ENCODE measurements at regions not wholly inside any gene's neighbourhood (a gene's known extent, or its start where the extent isn't known, plus 50 kb on each side); places are given as distances from the start of the nearest gene placed in this dataset.

- H3K36me3 ChIP-seq (ENCODE audit: low read depth, missing control alignments): no peaks in the 10 kb centered on the region
- intact Hi-C loops (cut with DNase I; ENCODE audit: low total_unique reads): no loop called here
- no peak overlapping the region for H3K4me3 ChIP-seq
- H3K27me3 ChIP-seq: no peaks in the 10 kb centered on the region
- no peaks in the 10 kb centered on the region for H3K9me3 ChIP-seq
- no peak for TF ChIP-seq POLR2A (IDR thresholded peaks at IDR 0.05)
- no peak for TF ChIP-seq CTCF (IDR thresholded peaks at IDR 0.05)
- no peaks in the 10 kb centered on the region for H3K4me1 ChIP-seq
- no peak for DNase-seq
- H3K27ac ChIP-seq: no peak overlapping the region
- 84 to 94% methylated on average over 2 of the region's 2 CpGs for WGBS, 2 donors
These were observed 175.1 kb downstream of the VEGFA start for GRCh38 chr6:43944908-43945767.

DNA sequence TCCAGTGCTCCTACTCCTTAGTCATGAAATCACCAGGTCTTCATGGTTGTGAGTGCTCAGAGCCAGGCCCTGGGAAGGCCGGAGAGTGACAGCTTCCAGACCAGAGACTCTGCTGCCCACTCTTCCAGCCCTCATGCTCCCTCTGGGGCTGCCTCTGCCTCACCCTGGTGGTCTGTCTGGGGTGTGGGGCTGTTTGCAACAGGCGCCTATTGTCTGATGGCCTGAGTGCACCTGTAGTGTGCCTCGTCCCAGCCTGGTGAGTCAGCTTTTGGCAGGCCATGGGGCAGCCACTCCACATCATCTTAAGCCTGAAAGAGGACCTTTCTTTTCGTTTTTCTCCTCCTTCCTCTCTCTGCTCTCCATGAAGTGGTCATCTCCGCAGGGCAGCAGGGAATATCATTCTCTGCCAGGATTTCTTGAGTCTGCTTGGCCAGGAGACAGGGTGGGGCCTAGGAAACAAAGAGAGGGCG is 173.8 kb downstream of the VEGFA start:
- Histone ChIP-seq H3K36me3 (ENCODE audit: low read depth, missing control alignments) (no peaks in the 10 kb centered on the region), H3K4me1 (no peaks in the 10 kb centered on the region), H3K4me3 (no peak overlapping the region), H3K27me3 (no peaks in the 10 kb centered on the region), H3K27ac (no peak overlapping the region), H3K9me3 (no peaks in the 10 kb centered on the region)
- peak; percentile 8 for DNase-seq
- 93 to 98% methylated on average over 5 to 6 of the region's 6 CpGs for WGBS, 2 donors
- intact Hi-C loops (cut with DNase I; ENCODE audit: low total_unique reads): no loop called here
- TF ChIP-seq POLR2A (IDR thresholded peaks at IDR 0.05) (no peak), CTCF (IDR thresholded peaks at IDR 0.05) (no peak)

- intact Hi-C loops (cut with DNase I; ENCODE audit: low total_unique reads): no loop called here
- WGBS, 2 donors: 98% methylated on average over 5 of the region's 5 CpGs
- no peaks in the 10 kb centered on the region for H3K4me1 ChIP-seq
These were observed 173.2 kb downstream of the VEGFA start for GRCh38 chr6:43943099-43943766.

DNA sequence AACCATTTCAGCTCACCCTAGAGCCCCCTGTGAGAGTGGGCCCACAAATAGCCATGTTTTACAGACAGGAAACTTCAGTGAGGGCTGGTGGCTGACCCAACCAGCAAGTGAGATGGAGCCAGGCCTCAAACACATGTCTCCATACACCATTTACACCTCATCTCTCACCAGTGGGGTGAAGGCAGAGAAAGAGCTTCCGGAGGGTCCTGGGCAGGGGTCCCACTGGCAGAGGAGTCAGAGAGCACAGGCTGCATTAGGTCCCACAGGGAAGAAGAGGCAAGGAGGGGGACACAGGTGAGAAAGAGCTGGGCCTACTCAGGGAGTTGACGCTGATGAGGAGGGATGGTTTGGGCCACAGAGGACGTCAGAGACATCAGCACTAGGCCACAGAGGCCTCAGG is 172.6 kb downstream of the VEGFA start:
- intact Hi-C loops (cut with DNase I; ENCODE audit: low total_unique reads): no loop called here
- H3K27me3 ChIP-seq: no peaks in the 10 kb centered on the region
- peak; percentile 5 for DNase-seq
- no peaks in the 10 kb centered on the region for H3K36me3 ChIP-seq (ENCODE audit: low read depth, missing control alignments)
- H3K9me3 ChIP-seq: no peaks in the 10 kb centered on the region
- H3K27ac ChIP-seq: no peak overlapping the region
- H3K4me3 ChIP-seq: no peak overlapping the region
- WGBS, 2 donors: 89 to 94% methylated on average over 3 of the region's 3 CpGs
- no peaks in the 10 kb centered on the region for H3K4me1 ChIP-seq
- TF ChIP-seq CTCF (IDR thresholded peaks at IDR 0.05): no peak
- no peak for TF ChIP-seq POLR2A (IDR thresholded peaks at IDR 0.05)

More at GRCh38 chr6:43943099-43943766, 173.2 kb downstream of the VEGFA start:
- no peaks in the 10 kb centered on the region for H3K9me3 ChIP-seq
- no peak overlapping the region for H3K27ac ChIP-seq
- no peaks in the 10 kb centered on the region for H3K36me3 ChIP-seq (ENCODE audit: low read depth, missing control alignments)
- DNase-seq: peak; percentile 5
- H3K27me3 ChIP-seq: no peaks in the 10 kb centered on the region
- no peak overlapping the region for H3K4me3 ChIP-seq
- TF ChIP-seq POLR2A (IDR thresholded peaks at IDR 0.05): no peak
- no peak for TF ChIP-seq CTCF (IDR thresholded peaks at IDR 0.05)
